Spleen (tissue), 11 donors: ENCODE measurements at regions not wholly inside any gene's neighbourhood (a gene's known extent, or its start where the extent isn't known, plus 50 kb on each side); places are given as distances from the start of the nearest gene placed in this dataset.

Experiments used
- DNase-seq: peaks from one replicate; pipeline ENCODE4 v3.0.0-alpha.2; 2020
- H3K27ac ChIP-seq, 8 donors: fragments of 200-600 bp; sonication (generic) in 7 of 8; 1 replicate in 4 of 8; 2 replicates in 4 of 8; pipeline versions ENCODE4 v1.5.0 to v1.8.0; 2016 to 2021; ENCODE audit warnings: inconsistent platforms in 4 of 8, mild to moderate bottlenecking in 4 of 8, moderate library complexity in 1 of 8
- H3K27me3 ChIP-seq, 7 donors: fragments of 200-600 bp; sonication (generic) in 6 of 7; replicated peaks in 1 of 7; 1 replicate in 4 of 7; 2 replicates in 3 of 7; pipeline versions ENCODE4 v1.5.0 to v1.8.0; 2016 to 2021; ENCODE audit warnings: inconsistent platforms in 3 of 7, mild to moderate bottlenecking in 1 of 7
- H3K36me3 ChIP-seq, 6 donors: fragments of 200-600 bp; sonication (generic) in 5 of 6; 1 replicate in 4 of 6; 2 replicates in 2 of 6; pipeline versions ENCODE4 v1.5.0 to v1.8.0; 2016 to 2021; ENCODE audit warnings: inconsistent platforms in 2 of 6
- H3K4me1 ChIP-seq, 6 donors: fragments of 200-600 bp; sonication (generic) in 5 of 6; 1 replicate in 3 of 6; 2 replicates in 3 of 6; pipeline versions ENCODE4 v1.5.0 to v1.8.0; 2016 to 2021; ENCODE audit warnings: inconsistent platforms in 3 of 6
- H3K4me3 ChIP-seq, 8 donors: fragments of 200-600 bp; sonication (generic) in 7 of 8; 1 replicate in 4 of 8; 2 replicates in 4 of 8; pipeline versions ENCODE4 v1.5.0 to v1.8.0; 2016 to 2021; ENCODE audit warnings: inconsistent platforms in 4 of 8, mild to moderate bottlenecking in 4 of 8, moderate library complexity in 2 of 8
- H3K9me3 ChIP-seq, 8 donors: fragments of 200-600 bp; sonication (generic) in 7 of 8; 1 replicate in 4 of 8; 2 replicates in 4 of 8; pipeline versions ENCODE4 v1.5.0 to v1.8.0; 2016 to 2021; ENCODE audit warnings: inconsistent platforms in 4 of 8
- POLR2A ChIP-seq, 3 donors: fragments of 450-650 bp; IDR thresholded peaks; one replicate each; pipeline ENCODE4 v1.5.1; 2017; ENCODE audit warnings: antibody characterized with exemption in 3 of 3, mild to moderate bottlenecking in 1 of 3
- POLR2AphosphoS5 ChIP-seq, 3 donors: sonication (generic); formaldehyde crosslinking; IDR thresholded peaks; one replicate each; pipeline ENCODE4 v1.5.1; 2017; ENCODE audit warnings: antibody characterized with exemption in 3 of 3
- WGBS, 5 donors: extraction: QIAGEN DNeasy Blood & Tissue Kit in 3 of 5; methylation state at CpG; one replicate each; pipeline versions ENCODE4 v1.1.5 to v1.1.7; 2013 to 2018; 5-methylcytosine and 5-hydroxymethylcytosine counted together
- intact Hi-C: fragments of 100-400 bp; cut with DNase I; formaldehyde crosslinking; loops from one replicate; pipeline ENCODE4 v1.15.0; 2023; ENCODE audit warnings: low total_unique reads
- TF ChIP-seq, protein P1 (sequence below), 11 experiments: fragments of 200-600 bp in 7 of 11; fragments of 450-650 bp in 4 of 11; sonication (generic) in 4 of 11; IDR thresholded peaks in 8 of 11; conservative IDR thresholded peaks in 3 of 11; 1 replicate in 7 of 11; 2 replicates in 4 of 11; pipeline versions ENCODE4 v1.4.0 to v1.8.0; 2016 to 2021; ENCODE audit warnings: antibody characterized with exemption in 11 of 11, inconsistent platforms in 4 of 11, mild to moderate bottlenecking in 1 of 11
- donor health status: healthy with polysubstance abuse.
- donor health status: DM: no; HTN: no; CAD: no; lungs with moderate emphysema.
- donor health status: DM: no; HTN: no; CAD: no.
- donor health status: Bipolar disorder and iron deficiency.
- donor health status: healthy.
- donor health status: DM: no; HTN: no; CAD: no.
- donor health status: DM: yes; HTN: yes; CAD: no.

DNA sequence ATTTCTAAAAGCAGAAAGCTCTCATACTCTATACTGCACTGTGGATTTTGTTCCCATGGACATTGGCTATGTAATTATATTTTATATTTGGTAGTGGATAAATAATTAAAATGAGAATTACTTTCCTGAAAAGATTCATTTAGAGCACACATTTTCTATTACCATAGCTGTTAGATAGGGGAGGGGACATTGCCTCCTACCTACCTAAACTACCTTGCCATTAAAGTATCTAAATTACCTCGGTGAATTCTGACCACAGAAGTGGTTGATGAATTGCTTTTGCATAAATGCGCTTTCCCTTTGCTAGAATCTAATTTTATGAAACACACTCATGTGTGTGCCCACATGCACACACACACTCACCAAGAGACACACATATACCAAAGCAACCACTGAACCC lies 329.1 kb downstream of the MTX2 start:
- 71 to 83% (median 72%) methylated on average over 2 of the region's 2 CpGs for WGBS, 5 donors
- intact Hi-C loops, result no loop called here
- TF ChIP-seq, protein P1, sequence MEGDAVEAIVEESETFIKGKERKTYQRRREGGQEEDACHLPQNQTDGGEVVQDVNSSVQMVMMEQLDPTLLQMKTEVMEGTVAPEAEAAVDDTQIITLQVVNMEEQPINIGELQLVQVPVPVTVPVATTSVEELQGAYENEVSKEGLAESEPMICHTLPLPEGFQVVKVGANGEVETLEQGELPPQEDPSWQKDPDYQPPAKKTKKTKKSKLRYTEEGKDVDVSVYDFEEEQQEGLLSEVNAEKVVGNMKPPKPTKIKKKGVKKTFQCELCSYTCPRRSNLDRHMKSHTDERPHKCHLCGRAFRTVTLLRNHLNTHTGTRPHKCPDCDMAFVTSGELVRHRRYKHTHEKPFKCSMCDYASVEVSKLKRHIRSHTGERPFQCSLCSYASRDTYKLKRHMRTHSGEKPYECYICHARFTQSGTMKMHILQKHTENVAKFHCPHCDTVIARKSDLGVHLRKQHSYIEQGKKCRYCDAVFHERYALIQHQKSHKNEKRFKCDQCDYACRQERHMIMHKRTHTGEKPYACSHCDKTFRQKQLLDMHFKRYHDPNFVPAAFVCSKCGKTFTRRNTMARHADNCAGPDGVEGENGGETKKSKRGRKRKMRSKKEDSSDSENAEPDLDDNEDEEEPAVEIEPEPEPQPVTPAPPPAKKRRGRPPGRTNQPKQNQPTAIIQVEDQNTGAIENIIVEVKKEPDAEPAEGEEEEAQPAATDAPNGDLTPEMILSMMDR (IDR thresholded peaks at IDR 0.05 in 8 of 11, conservative IDR thresholded peaks at IDR 0.05 in 3 of 11), result no peak
- TF ChIP-seq POLR2A (IDR thresholded peaks at IDR 0.05) (no peak), POLR2AphosphoS5 (IDR thresholded peaks at IDR 0.05) (no peak)
- Histone ChIP-seq H3K9me3 (no peaks in the 10 kb centered on the region), H3K27ac (no peak overlapping the region), H3K27me3 (peaks cover 0 to 29% (median 0%) of the 10 kb centered on the region in 7 donors), H3K36me3 (no peaks in the 10 kb centered on the region), H3K4me3 (no peak overlapping the region), H3K4me1 (no peaks in the 10 kb centered on the region)
- DNase-seq, result no peak

DNA sequence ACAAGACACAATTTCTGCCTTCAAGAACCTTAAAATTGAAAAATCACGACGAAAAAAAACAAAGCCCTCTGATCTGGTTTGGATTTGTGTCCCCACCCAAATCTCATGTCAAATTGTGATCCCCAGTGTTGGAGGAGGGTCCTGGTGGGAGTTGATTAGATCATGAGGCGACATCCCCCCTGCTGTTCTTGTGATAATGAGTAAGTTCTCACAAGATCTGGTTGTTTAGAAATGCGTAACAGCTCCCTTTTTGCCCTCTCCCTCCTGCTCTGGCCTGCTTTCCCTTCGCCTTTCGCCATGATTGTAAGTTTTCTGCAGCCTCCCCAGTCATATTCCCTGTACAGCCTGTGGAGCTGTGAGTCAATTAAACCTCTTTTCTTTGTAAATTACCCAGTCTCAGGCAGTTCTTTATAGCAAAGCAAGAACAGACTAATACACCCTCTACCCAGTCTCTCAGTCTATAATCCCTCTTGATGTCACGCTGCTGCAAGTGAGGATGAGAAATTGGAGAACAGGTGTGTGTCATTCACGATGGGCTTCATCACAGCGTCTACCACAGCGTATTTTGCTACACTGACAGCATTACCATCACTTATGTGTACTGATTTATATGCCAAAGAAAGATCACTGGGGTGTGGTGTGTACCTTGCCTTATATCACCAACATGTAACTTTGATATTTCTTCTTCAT lies 330.7 kb downstream of the MTX2 start:
- H3K36me3 ChIP-seq, result no peaks in the 10 kb centered on the region
- no peaks in the 10 kb centered on the region for H3K4me1 ChIP-seq
- WGBS, 5 donors, result 82 to 89% (median 86%) methylated on average over 10 of the region's 10 CpGs
- DNase-seq, result no peak
- intact Hi-C loops, result no loop called here
- TF ChIP-seq POLR2A (IDR thresholded peaks at IDR 0.05) (no peak), POLR2AphosphoS5 (IDR thresholded peaks at IDR 0.05) (no peak)
- TF ChIP-seq, protein P1 (IDR thresholded peaks at IDR 0.05 in 8 of 11, conservative IDR thresholded peaks at IDR 0.05 in 3 of 11), result no peak
- no peak overlapping the region for H3K4me3 ChIP-seq
- H3K27me3 ChIP-seq, result peaks cover 0 to 40% (median 0%) of the 10 kb centered on the region in 7 donors
- H3K9me3 ChIP-seq, result no peaks in the 10 kb centered on the region
- H3K27ac ChIP-seq, result no peak overlapping the region

DNA sequence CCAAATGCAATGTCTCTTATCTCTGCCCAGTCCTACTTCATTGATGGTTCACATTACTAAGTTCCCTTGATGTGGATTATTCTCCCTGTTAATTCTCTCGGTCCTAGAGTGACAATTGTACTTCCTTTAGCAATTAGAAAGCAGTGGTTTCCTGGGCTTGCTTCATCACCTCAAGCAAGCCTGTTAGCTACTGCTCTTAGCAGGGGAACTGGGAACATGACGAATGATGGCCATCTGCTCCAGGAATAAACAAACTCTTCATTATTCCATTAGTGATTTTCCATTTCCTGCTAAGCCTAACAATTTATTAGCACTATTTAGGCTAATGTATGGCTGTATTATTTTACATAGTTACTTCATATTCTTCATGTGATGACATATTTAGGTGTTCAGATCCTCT lies 331.8 kb downstream of the MTX2 start:
- H3K27me3 ChIP-seq, result peaks cover 0 to 45% (median 0%) of the 10 kb centered on the region in 7 donors
- no peak for DNase-seq
- no peaks in the 10 kb centered on the region for H3K36me3 ChIP-seq
- H3K4me1 ChIP-seq, result no peaks in the 10 kb centered on the region
- TF ChIP-seq POLR2A (IDR thresholded peaks at IDR 0.05) (no peak), POLR2AphosphoS5 (IDR thresholded peaks at IDR 0.05) (no peak)
- TF ChIP-seq, protein P1 (IDR thresholded peaks at IDR 0.05 in 8 of 11, conservative IDR thresholded peaks at IDR 0.05 in 3 of 11), result no peak
- no peak overlapping the region for H3K4me3 ChIP-seq
- no peaks in the 10 kb centered on the region for H3K9me3 ChIP-seq
- H3K27ac ChIP-seq, result no peak overlapping the region
- intact Hi-C loops, result no loop called here
- WGBS, 5 donors, result 54 to 69% (median 64%) methylated on average over 2 of the region's 2 CpGs

DNA sequence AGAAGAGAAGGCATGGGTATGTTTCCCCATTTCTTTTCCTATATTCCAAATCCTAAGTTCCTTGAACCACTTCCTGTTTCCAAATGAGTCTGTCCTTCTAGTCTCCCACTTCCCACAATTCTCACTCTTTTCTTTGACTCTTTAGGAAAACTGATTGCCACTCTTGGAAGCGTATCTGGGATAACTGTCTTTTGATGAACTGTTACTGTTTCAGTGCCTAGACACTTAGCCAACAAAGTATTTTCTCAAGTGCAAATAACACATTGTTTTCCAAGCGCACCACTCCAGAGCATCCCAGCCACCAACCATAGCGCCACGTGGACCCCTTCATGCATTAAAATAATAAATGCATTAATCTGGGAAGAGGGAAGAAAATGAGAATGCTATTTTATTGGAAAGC lies 342.8 kb downstream of the MTX2 start:
- Histone ChIP-seq H3K36me3 (no peaks in the 10 kb centered on the region), H3K9me3 (no peaks in the 10 kb centered on the region), H3K4me3 (no peak overlapping the region), H3K27me3 (peaks cover 0 to 23% (median 0%) of the 10 kb centered on the region in 7 donors), H3K4me1 (no peaks in the 10 kb centered on the region), H3K27ac (no peak overlapping the region)
- no peak for TF ChIP-seq POLR2A (IDR thresholded peaks at IDR 0.05)
- TF ChIP-seq, protein P1 (IDR thresholded peaks at IDR 0.05 in 8 of 11, conservative IDR thresholded peaks at IDR 0.05 in 3 of 11), result no peak
- TF ChIP-seq POLR2AphosphoS5 (IDR thresholded peaks at IDR 0.05), result no peak
- intact Hi-C loops, result no loop called here
- DNase-seq, result no peak
- 90 to 96% (median 94%) methylated on average over 4 of the region's 4 CpGs for WGBS, 5 donors
